B cell (primary cell): ENCODE measurements at regions not wholly inside any gene's neighbourhood (a gene's known extent, or its start where the extent isn't known, plus 50 kb on each side); places are given as distances from the start of the nearest gene placed in this dataset.
"Not testable (repeated sequence)": the region's sequence is repeated elsewhere in the genome, so short reads cannot be mapped to it uniquely, and the experiment has no call there.

Source experiments
- ATAC-seq: fragments of 200-7000 bp; cut with Tn5 transposase; one replicate; pipeline ENCODE4 v1.10.0; 2021; ENCODE audit warnings: low read depth, mild to moderate bottlenecking, moderate number of reproducible peaks, moderate library complexity
- CTCF ChIA-PET: fragments of 350-600 bp; sonication (Branson Sonifier 250); formaldehyde crosslinking; loops from one replicate; lab custom pipeline; 2021; ENCODE audit warnings: antibody characterized with exemption, inconsistent platforms; lab: Charles Lee
- POLR2A ChIA-PET: fragments of 350-600 bp; sonication (Branson Sonifier 250); formaldehyde crosslinking; loops from one replicate; lab custom pipeline; 2021; ENCODE audit warnings: antibody characterized with exemption; lab: Charles Lee
- DNase-seq: peaks from one replicate; pipeline ENCODE4 v3.0.0; 2013
- H2AFZ ChIP-seq: 2 replicates; pipeline ENCODE4 v1.6.1; 2012; ENCODE audit warnings: mild to moderate bottlenecking, low read depth, low read length; ENCODE audit not compliant: insufficient read depth, poor library complexity, severe bottlenecking
- H3K27ac ChIP-seq, 2 donors: 1 replicate in 1 of 2; 2 replicates in 1 of 2; pipeline ENCODE4 v1.5.1; 2012 to 2013; ENCODE audit warnings: low read length in 2 of 2, mild to moderate bottlenecking in 2 of 2, moderate library complexity in 1 of 2
- H3K27me3 ChIP-seq, 4 experiments: fragments of 200-600 bp in 1 of 4; sonication (generic) in 1 of 4; replicated peaks in 1 of 4; 1 replicate in 2 of 4; 2 replicates in 2 of 4; pipeline versions ENCODE4 v1.6.1 to v1.7.0; 2013 to 2016; ENCODE audit warnings: low read length in 3 of 4, mild to moderate bottlenecking in 2 of 4, mixed read lengths in 1 of 4, moderate library complexity in 1 of 4; ENCODE audit not compliant: insufficient read depth in 4 of 4, control insufficient read depth in 3 of 4; ENCODE audit errors: control extremely low read depth in 1 of 4
- H3K36me3 ChIP-seq, 2 experiments: replicated peaks in 1 of 2; 1 replicate in 1 of 2; 2 replicates in 1 of 2; pipeline versions ENCODE4 v1.6.1 to v1.7.1; 2013; ENCODE audit warnings: low read length in 1 of 2; ENCODE audit not compliant: insufficient read depth in 2 of 2, control insufficient read depth in 1 of 2; ENCODE audit errors: control extremely low read depth in 1 of 2, extremely low read depth in 1 of 2
- H3K4me1 ChIP-seq, 2 donors: fragments of 200-600 bp in 1 of 2; sonication (generic) in 1 of 2; 1 replicate in 1 of 2; 2 replicates in 1 of 2; pipeline versions ENCODE4 v1.5.1 to v1.6.1; 2013 to 2017; ENCODE audit warnings: low read length in 2 of 2; ENCODE audit not compliant: control insufficient read depth in 2 of 2, insufficient read depth in 2 of 2
- H3K4me2 ChIP-seq: replicated peaks from 2 replicates; pipeline ENCODE3; 2012; ENCODE audit warnings: mild to moderate bottlenecking, low read depth, low read length; ENCODE audit not compliant: poor library complexity, severe bottlenecking
- H3K4me3 ChIP-seq, 5 experiments: fragments of 200-600 bp in 1 of 5; sonication (generic) in 1 of 5; 1 replicate in 3 of 5; 2 replicates in 2 of 5; pipeline versions ENCODE4 v1.5.1 to v1.7.0; 2011 to 2016; ENCODE audit warnings: low read length in 4 of 5, mild to moderate bottlenecking in 4 of 5, low read depth in 2 of 5, control low read depth in 1 of 5, moderate library complexity in 1 of 5; ENCODE audit not compliant: insufficient read depth in 1 of 5; ENCODE audit errors: control extremely low read depth in 1 of 5, extremely low read depth in 1 of 5
- H3K79me2 ChIP-seq: fragments of 200-600 bp; sonication (generic); one replicate; pipeline ENCODE4 v1.6.0; 2016; ENCODE audit warnings: low read length; ENCODE audit not compliant: control insufficient read depth, insufficient read depth
- H3K9ac ChIP-seq: fragments of 200-600 bp; sonication (generic); 2 replicates; pipeline ENCODE4 v1.6.1; 2017; ENCODE audit warnings: mild to moderate bottlenecking, low read length, moderate library complexity
- H3K9me3 ChIP-seq, 3 donors: one replicate each; pipeline versions ENCODE4 v1.6.1 to v1.7.1; 2013; ENCODE audit warnings: low read length in 2 of 3; ENCODE audit not compliant: control insufficient read depth in 2 of 3, insufficient read depth in 1 of 3; ENCODE audit errors: control extremely low read depth in 1 of 3
- H4K20me1 ChIP-seq: 2 replicates; pipeline ENCODE4 v1.6.0; 2012; ENCODE audit warnings: mild to moderate bottlenecking, low read length; ENCODE audit not compliant: insufficient read depth, control insufficient read depth, poor library complexity, severe bottlenecking
- H3K27ac Mint-ChIP-seq: one replicate; pipeline ENCODE4 v1.8.0; 2021; ENCODE audit warnings: mixed read lengths
- H3K27me3 Mint-ChIP-seq: one replicate; pipeline ENCODE4 v1.8.0; 2021; ENCODE audit warnings: mixed read lengths
- H3K4me1 Mint-ChIP-seq: one replicate; pipeline ENCODE4 v1.8.0; 2021; ENCODE audit warnings: mixed read lengths
- H3K4me3 Mint-ChIP-seq: one replicate; pipeline ENCODE4 v1.8.0; 2021; ENCODE audit warnings: mixed read lengths
- H3K9me3 Mint-ChIP-seq: one replicate; pipeline ENCODE4 v1.8.0; 2022; ENCODE audit warnings: mixed read lengths; ENCODE audit not compliant: insufficient read depth
- EZH2 ChIP-seq: IDR thresholded peaks from 2 replicates; pipeline ENCODE4 v1.6.1; 2012; ENCODE audit warnings: borderline replicate concordance, low read depth, mild to moderate bottlenecking, moderate library complexity, low read length; ENCODE audit not compliant: insufficient read depth, poor library complexity, severe bottlenecking
- WGBS: methylation state at CpG from one replicate; pipeline ENCODE4 v1.1.5; 2013; ENCODE audit warnings: missing lambda C conversion rate; ENCODE audit not compliant: insufficient coverage; 5-methylcytosine and 5-hydroxymethylcytosine counted together
- intact Hi-C: fragments of 100-400 bp; cut with micrococcal nuclease; formaldehyde crosslinking; loops from one replicate; pipeline ENCODE4 v1.10.0; 2022
- TF ChIP-seq, protein P1 (sequence below): fragments of 200-600 bp; IDR thresholded peaks from one replicate; pipeline ENCODE4 v1.8.0; 2022; ENCODE audit warnings: antibody characterized with exemption, mild to moderate bottlenecking

- DNase-seq (no peak), ATAC-seq (no peak)
- no peaks in the 10 kb centered on the region for H3K27me3 Mint-ChIP-seq
- ChIA-PET POLR2A (no interaction called here), CTCF (no interaction called here)
- WGBS = 82% methylated on average over 2 of the region's 7 CpGs
- H3K27me3 ChIP-seq = no peaks in the 10 kb centered on the region
- H3K4me2 ChIP-seq = no peak overlapping the region
- intact Hi-C loops = no loop called here
- no peak overlapping the region for H3K27ac Mint-ChIP-seq
- H3K79me2 ChIP-seq = no peaks in the 10 kb centered on the region
- no peak overlapping the region for H2AFZ ChIP-seq
- H3K4me3 ChIP-seq = no peak overlapping the region
- H3K9me3 ChIP-seq = peaks cover 0 to 2% (median 0%) of the 10 kb centered on the region in 3 donors
- no peaks in the 10 kb centered on the region for H4K20me1 ChIP-seq
- no peak overlapping the region for H3K4me3 Mint-ChIP-seq
- no peak overlapping the region for H3K9ac ChIP-seq
- no peaks in the 10 kb centered on the region for H3K9me3 Mint-ChIP-seq
- no peaks in the 10 kb centered on the region for H3K4me1 ChIP-seq
- no peaks in the 10 kb centered on the region for H3K4me1 Mint-ChIP-seq
- no peaks in the 10 kb centered on the region for H3K36me3 ChIP-seq
- no peak overlapping the region for H3K27ac ChIP-seq
- TF ChIP-seq EZH2 = no peak
- TF ChIP-seq, protein P1, sequence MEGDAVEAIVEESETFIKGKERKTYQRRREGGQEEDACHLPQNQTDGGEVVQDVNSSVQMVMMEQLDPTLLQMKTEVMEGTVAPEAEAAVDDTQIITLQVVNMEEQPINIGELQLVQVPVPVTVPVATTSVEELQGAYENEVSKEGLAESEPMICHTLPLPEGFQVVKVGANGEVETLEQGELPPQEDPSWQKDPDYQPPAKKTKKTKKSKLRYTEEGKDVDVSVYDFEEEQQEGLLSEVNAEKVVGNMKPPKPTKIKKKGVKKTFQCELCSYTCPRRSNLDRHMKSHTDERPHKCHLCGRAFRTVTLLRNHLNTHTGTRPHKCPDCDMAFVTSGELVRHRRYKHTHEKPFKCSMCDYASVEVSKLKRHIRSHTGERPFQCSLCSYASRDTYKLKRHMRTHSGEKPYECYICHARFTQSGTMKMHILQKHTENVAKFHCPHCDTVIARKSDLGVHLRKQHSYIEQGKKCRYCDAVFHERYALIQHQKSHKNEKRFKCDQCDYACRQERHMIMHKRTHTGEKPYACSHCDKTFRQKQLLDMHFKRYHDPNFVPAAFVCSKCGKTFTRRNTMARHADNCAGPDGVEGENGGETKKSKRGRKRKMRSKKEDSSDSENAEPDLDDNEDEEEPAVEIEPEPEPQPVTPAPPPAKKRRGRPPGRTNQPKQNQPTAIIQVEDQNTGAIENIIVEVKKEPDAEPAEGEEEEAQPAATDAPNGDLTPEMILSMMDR = no peak
Observed at GRCh38 chr3:6468589-6468988, 392.3 kb upstream of the GRM7 start.

DNA sequence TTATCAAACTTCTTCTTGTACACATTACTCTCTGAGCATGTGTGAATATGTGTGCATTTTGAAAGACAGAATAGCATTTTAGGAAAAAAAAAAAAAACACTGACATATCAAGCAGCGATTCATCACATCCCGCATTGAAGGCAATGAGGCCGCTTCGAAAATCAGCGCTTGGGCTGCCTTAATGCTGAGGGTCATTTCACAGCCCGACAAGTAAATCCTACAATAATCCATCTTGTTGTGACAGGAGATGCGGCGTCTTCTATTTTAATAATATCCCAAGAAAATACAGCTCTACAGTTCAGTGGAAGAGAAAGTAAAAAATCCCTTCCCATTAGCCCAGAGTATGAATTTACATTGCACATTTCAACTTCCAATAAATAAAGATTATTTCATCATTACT, 389.2 kb upstream of the GRM7 start:
- DNase-seq (no peak), ATAC-seq (no peak)
- Histone ChIP-seq H3K4me3 (no peak overlapping the region), H3K27ac (no peak overlapping the region), H3K4me2 (no peak overlapping the region), H3K4me1 (no peaks in the 10 kb centered on the region), H2AFZ (no peak overlapping the region), H4K20me1 (no peaks in the 10 kb centered on the region), H3K79me2 (no peaks in the 10 kb centered on the region), H3K9ac (no peak overlapping the region), H3K9me3 (no peaks in the 10 kb centered on the region), H3K27me3 (no peaks in the 10 kb centered on the region), H3K36me3 (no peaks in the 10 kb centered on the region)
- Mint-ChIP-seq H3K9me3 (no peaks in the 10 kb centered on the region), H3K4me3 (no peak overlapping the region), H3K27me3 (no peaks in the 10 kb centered on the region), H3K27ac (no peak overlapping the region), H3K4me1 (no peaks in the 10 kb centered on the region)
- ChIA-PET CTCF (no interaction called here), POLR2A (no interaction called here)
- TF ChIP-seq, protein P1 = no peak
- no peak for TF ChIP-seq EZH2
- intact Hi-C loops = no loop called here
- no CpG with 5 or more reads among the region's 8 CpGs for WGBS

DNA sequence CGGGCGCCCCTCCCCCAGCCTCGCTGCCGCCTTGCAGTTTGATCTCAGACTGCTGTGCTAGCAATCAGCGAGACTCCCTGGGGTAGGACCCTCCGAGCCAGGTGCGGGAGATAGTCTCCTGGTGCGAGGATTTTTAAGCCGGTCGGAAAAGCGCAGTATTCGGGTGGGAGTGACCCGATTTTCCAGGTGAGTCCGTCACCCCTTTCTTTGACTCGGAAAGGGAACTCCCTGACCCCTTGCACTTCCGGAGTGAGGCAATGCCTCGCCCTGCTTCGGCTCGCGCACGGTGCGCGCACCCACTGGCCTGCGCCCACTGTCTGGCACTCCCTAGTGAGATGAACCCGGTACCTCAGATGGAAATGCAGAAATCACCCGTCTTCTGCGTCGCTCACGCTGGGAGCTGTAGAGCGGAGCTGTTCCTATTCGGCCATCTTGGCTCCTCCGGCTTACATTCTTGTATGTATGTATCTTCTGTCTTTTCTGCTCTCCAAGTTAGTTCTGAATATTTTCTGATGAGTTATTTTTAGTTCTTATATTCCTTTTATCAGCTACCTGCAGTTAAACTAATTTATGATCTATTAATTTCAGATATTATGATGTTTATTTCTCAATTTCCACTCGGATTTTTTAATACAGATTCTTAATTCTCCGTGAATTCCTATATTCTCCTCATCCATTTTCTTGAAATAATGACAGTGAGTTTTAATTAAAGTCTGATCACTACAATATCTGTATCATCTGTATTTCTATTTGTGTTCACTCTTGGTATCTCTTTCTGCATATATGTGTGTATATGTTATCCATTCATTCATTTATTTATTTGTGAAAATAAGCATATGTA, 370.2 kb upstream of the GRM7 start:
- 96% methylated on average over 9 of the region's 34 CpGs for WGBS
- H3K27me3 Mint-ChIP-seq, H3K36me3 ChIP-seq, POLR2A ChIA-PET, intact Hi-C loops, H3K27me3 ChIP-seq, H3K4me1 ChIP-seq, H3K27ac ChIP-seq, CTCF ChIA-PET, H3K4me3 ChIP-seq, H3K27ac Mint-ChIP-seq, ATAC-seq, H3K79me2 ChIP-seq, H3K4me2 ChIP-seq, DNase-seq, H3K9me3 ChIP-seq, H2AFZ ChIP-seq, H4K20me1 ChIP-seq, H3K4me1 Mint-ChIP-seq, H3K4me3 Mint-ChIP-seq, H3K9ac ChIP-seq, H3K9me3 Mint-ChIP-seq: not testable (repeated sequence)
